Right lobe of liver (tissue), 4 donors: ENCODE measurements at regions not wholly inside any gene's neighbourhood (a gene's known extent, or its start where the extent isn't known, plus 50 kb on each side); places are given as distances from the start of the nearest gene placed in this dataset.

ENCODE experiments used
- CTCF ChIP-seq, 4 donors: fragments of 200-600 bp in 3 of 4; fragments of 450-650 bp in 1 of 4; IDR thresholded peaks; one replicate each; pipeline versions ENCODE4 v1.5.1 to v1.8.0; 2016 to 2022; ENCODE audit warnings: antibody characterized with exemption in 4 of 4, mild to moderate bottlenecking in 2 of 4
- POLR2A ChIP-seq: fragments of 450-650 bp; IDR thresholded peaks from one replicate; pipeline ENCODE4 v1.6.1; 2017; ENCODE audit warnings: antibody characterized with exemption, mild to moderate bottlenecking
- donor health status: DM: no; HTN: no; CAD: no.
- donor health status: DM: no; HTN: no; CAD: no.
- donor health status: DM: no; HTN: yes; CAD: no.

- TF ChIP-seq CTCF (IDR thresholded peaks at IDR 0.05): no peak
- no peak for TF ChIP-seq POLR2A
Measured at GRCh38 chr6:120511712-120512111, 822.6 kb downstream of the TBC1D32 start.
